Spleen (tissue), 11 donors: ENCODE measurements at regions not wholly inside any gene's neighbourhood (a gene's known extent, or its start where the extent isn't known, plus 50 kb on each side); places are given as distances from the start of the nearest gene placed in this dataset.

Source experiments
- DNase-seq: peaks from one replicate; pipeline ENCODE4 v3.0.0-alpha.2; 2020
- H3K27ac ChIP-seq, 8 donors: fragments of 200-600 bp; sonication (generic) in 7 of 8; 1 replicate in 4 of 8; 2 replicates in 4 of 8; pipeline versions ENCODE4 v1.5.0 to v1.8.0; 2016 to 2021; ENCODE audit warnings: inconsistent platforms in 4 of 8, mild to moderate bottlenecking in 4 of 8, moderate library complexity in 1 of 8
- H3K27me3 ChIP-seq, 7 donors: fragments of 200-600 bp; sonication (generic) in 6 of 7; replicated peaks in 1 of 7; 1 replicate in 4 of 7; 2 replicates in 3 of 7; pipeline versions ENCODE4 v1.5.0 to v1.8.0; 2016 to 2021; ENCODE audit warnings: inconsistent platforms in 3 of 7, mild to moderate bottlenecking in 1 of 7
- H3K36me3 ChIP-seq, 6 donors: fragments of 200-600 bp; sonication (generic) in 5 of 6; 1 replicate in 4 of 6; 2 replicates in 2 of 6; pipeline versions ENCODE4 v1.5.0 to v1.8.0; 2016 to 2021; ENCODE audit warnings: inconsistent platforms in 2 of 6
- H3K4me1 ChIP-seq, 6 donors: fragments of 200-600 bp; sonication (generic) in 5 of 6; 1 replicate in 3 of 6; 2 replicates in 3 of 6; pipeline versions ENCODE4 v1.5.0 to v1.8.0; 2016 to 2021; ENCODE audit warnings: inconsistent platforms in 3 of 6
- H3K4me3 ChIP-seq, 8 donors: fragments of 200-600 bp; sonication (generic) in 7 of 8; 1 replicate in 4 of 8; 2 replicates in 4 of 8; pipeline versions ENCODE4 v1.5.0 to v1.8.0; 2016 to 2021; ENCODE audit warnings: inconsistent platforms in 4 of 8, mild to moderate bottlenecking in 4 of 8, moderate library complexity in 2 of 8
- H3K9me3 ChIP-seq, 8 donors: fragments of 200-600 bp; sonication (generic) in 7 of 8; 1 replicate in 4 of 8; 2 replicates in 4 of 8; pipeline versions ENCODE4 v1.5.0 to v1.8.0; 2016 to 2021; ENCODE audit warnings: inconsistent platforms in 4 of 8
- POLR2A ChIP-seq, 3 donors: fragments of 450-650 bp; IDR thresholded peaks; one replicate each; pipeline ENCODE4 v1.5.1; 2017; ENCODE audit warnings: antibody characterized with exemption in 3 of 3, mild to moderate bottlenecking in 1 of 3
- POLR2AphosphoS5 ChIP-seq, 3 donors: sonication (generic); formaldehyde crosslinking; IDR thresholded peaks; one replicate each; pipeline ENCODE4 v1.5.1; 2017; ENCODE audit warnings: antibody characterized with exemption in 3 of 3
- WGBS, 5 donors: extraction: QIAGEN DNeasy Blood & Tissue Kit in 3 of 5; methylation state at CpG; one replicate each; pipeline versions ENCODE4 v1.1.5 to v1.1.7; 2013 to 2018; 5-methylcytosine and 5-hydroxymethylcytosine counted together
- intact Hi-C: fragments of 100-400 bp; cut with DNase I; formaldehyde crosslinking; loops from one replicate; pipeline ENCODE4 v1.15.0; 2023; ENCODE audit warnings: low total_unique reads
- TF ChIP-seq, protein P1 (sequence below), 11 experiments: fragments of 200-600 bp in 7 of 11; fragments of 450-650 bp in 4 of 11; sonication (generic) in 4 of 11; IDR thresholded peaks in 8 of 11; conservative IDR thresholded peaks in 3 of 11; 1 replicate in 7 of 11; 2 replicates in 4 of 11; pipeline versions ENCODE4 v1.4.0 to v1.8.0; 2016 to 2021; ENCODE audit warnings: antibody characterized with exemption in 11 of 11, inconsistent platforms in 4 of 11, mild to moderate bottlenecking in 1 of 11
- donor health status: healthy with polysubstance abuse.
- donor health status: DM: no; HTN: no; CAD: no; lungs with moderate emphysema.
- donor health status: DM: no; HTN: no; CAD: no.
- donor health status: Bipolar disorder and iron deficiency.
- donor health status: healthy.
- donor health status: DM: no; HTN: no; CAD: no.
- donor health status: DM: yes; HTN: yes; CAD: no.

DNA sequence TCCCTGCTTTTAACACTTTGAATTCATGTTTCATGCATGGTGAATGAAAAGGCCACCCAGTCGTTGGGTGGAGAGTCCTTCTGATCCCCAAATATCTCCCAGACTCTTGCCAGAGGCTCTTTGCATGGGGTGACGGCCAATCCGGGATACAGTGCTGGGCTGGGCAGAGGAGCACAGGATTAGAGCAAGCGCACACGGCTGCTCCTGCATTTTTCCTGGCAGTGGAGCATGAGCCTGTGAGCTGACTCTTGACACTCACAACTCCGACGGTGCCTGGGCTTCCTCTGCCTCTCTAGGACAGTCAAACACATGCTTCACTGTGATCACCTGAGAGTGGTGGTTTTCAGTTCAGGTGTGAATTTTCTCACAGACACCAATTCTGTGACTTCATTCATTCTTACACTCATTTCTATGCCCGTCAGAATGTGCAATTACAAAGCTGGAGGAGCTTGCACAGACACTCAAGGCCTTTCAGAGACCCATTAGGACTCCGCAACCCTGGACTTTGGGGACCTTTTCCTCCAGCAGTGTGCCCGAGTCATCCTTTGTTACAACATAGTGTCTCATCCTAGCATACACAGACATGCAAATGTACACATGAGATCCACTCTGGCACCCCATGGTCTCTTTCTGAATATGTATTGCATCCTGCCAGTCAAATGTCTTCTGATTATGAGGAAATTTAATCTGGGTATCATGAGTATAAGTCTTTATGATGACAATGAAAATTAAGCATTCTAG is 206.6 kb downstream of the ICE1 start:
- H3K4me1 ChIP-seq = peaks cover 0 to 11% (median 0%) of the 10 kb centered on the region in 6 donors
- no peaks in the 10 kb centered on the region for H3K36me3 ChIP-seq
- TF ChIP-seq POLR2AphosphoS5 (IDR thresholded peaks at IDR 0.05) = no peak
- TF ChIP-seq, protein P1, sequence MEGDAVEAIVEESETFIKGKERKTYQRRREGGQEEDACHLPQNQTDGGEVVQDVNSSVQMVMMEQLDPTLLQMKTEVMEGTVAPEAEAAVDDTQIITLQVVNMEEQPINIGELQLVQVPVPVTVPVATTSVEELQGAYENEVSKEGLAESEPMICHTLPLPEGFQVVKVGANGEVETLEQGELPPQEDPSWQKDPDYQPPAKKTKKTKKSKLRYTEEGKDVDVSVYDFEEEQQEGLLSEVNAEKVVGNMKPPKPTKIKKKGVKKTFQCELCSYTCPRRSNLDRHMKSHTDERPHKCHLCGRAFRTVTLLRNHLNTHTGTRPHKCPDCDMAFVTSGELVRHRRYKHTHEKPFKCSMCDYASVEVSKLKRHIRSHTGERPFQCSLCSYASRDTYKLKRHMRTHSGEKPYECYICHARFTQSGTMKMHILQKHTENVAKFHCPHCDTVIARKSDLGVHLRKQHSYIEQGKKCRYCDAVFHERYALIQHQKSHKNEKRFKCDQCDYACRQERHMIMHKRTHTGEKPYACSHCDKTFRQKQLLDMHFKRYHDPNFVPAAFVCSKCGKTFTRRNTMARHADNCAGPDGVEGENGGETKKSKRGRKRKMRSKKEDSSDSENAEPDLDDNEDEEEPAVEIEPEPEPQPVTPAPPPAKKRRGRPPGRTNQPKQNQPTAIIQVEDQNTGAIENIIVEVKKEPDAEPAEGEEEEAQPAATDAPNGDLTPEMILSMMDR (IDR thresholded peaks at IDR 0.05 in 8 of 11, conservative IDR thresholded peaks at IDR 0.05 in 3 of 11) = no peak
- no peak for TF ChIP-seq POLR2A (IDR thresholded peaks at IDR 0.05)
- no peak overlapping the region for H3K27ac ChIP-seq
- peaks cover 0 to 25% (median 6%) of the 10 kb centered on the region in 8 donors for H3K9me3 ChIP-seq
- WGBS, 5 donors = 82 to 89% (median 85%) methylated on average over 10 of the region's 10 CpGs
- H3K4me3 ChIP-seq = no peak overlapping the region
- DNase-seq = no peak
- no peaks in the 10 kb centered on the region for H3K27me3 ChIP-seq
- intact Hi-C loops = no loop called here

DNA sequence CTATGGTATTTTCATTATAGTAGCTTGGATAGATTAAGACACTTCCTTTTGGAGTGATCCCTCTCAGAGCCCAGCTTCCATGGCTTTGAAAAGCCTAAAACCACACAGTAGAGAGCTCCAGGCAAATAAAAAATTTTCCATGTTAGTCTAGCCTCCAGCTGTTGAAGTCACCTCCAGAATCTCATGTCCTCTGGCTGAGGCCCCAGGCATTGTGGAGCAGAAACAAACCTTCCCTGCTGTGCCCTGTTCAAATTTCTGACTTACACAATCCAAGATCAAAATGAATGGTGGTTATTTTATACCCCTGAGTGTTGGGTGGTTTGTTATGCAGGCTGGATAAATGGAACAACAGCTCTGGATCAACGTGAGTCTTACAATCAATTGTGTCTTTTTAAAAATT is 203.9 kb downstream of the ICE1 start:
- peaks cover 0 to 11% (median 0%) of the 10 kb centered on the region in 6 donors for H3K4me1 ChIP-seq
- H3K4me3 ChIP-seq = no peak overlapping the region
- peaks cover 4 to 46% (median 30%) of the 10 kb centered on the region in 8 donors for H3K9me3 ChIP-seq
- no peak overlapping the region for H3K27ac ChIP-seq
- no peak for DNase-seq
- no peaks in the 10 kb centered on the region for H3K36me3 ChIP-seq
- no peaks in the 10 kb centered on the region for H3K27me3 ChIP-seq
- intact Hi-C loops = no loop called here
- TF ChIP-seq POLR2AphosphoS5 (IDR thresholded peaks at IDR 0.05) (no peak), POLR2A (IDR thresholded peaks at IDR 0.05) (no peak)
- TF ChIP-seq, protein P1 (IDR thresholded peaks at IDR 0.05 in 8 of 11, conservative IDR thresholded peaks at IDR 0.05 in 3 of 11) = no peak
- 82 to 91% (median 86%) methylated on average over 1 of the region's 1 CpG for WGBS, 5 donors

DNA sequence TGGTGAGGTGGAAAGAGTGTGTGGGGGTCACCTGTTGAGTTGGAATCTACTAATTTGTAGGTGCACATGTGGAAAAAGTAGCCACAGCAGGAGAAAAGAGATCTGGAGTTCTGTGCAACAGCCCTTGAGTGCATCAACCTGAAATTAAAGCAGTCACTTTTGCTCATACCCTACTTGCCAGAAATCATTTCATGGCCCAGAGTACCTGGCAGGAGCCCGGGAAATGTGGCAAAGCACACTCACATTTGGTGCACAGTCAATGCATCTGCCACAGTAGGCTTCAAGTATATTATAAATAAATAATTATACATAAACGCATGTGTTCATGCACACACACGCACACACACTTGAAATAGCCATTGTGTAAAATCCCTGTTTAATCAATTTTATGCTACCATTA is 203.0 kb downstream of the ICE1 start:
- Histone ChIP-seq H3K27ac (no peak overlapping the region), H3K27me3 (no peaks in the 10 kb centered on the region), H3K9me3 (peaks cover 4 to 52% (median 35%) of the 10 kb centered on the region in 8 donors), H3K36me3 (no peaks in the 10 kb centered on the region), H3K4me1 (peaks cover 0 to 9% (median 0%) of the 10 kb centered on the region in 6 donors), H3K4me3 (no peak overlapping the region)
- TF ChIP-seq, protein P1 (IDR thresholded peaks at IDR 0.05 in 8 of 11, conservative IDR thresholded peaks at IDR 0.05 in 3 of 11) = no peak
- no peak for TF ChIP-seq POLR2A (IDR thresholded peaks at IDR 0.05)
- no peak for TF ChIP-seq POLR2AphosphoS5 (IDR thresholded peaks at IDR 0.05)
- no peak for DNase-seq
- WGBS, 5 donors = 62 to 80% (median 79%) methylated on average over 3 of the region's 3 CpGs
- intact Hi-C loops = no loop called here

- no peak for TF ChIP-seq POLR2AphosphoS5 (IDR thresholded peaks at IDR 0.05)
- TF ChIP-seq POLR2A (IDR thresholded peaks at IDR 0.05) = no peak
- TF ChIP-seq, protein P1 (IDR thresholded peaks at IDR 0.05 in 8 of 11, conservative IDR thresholded peaks at IDR 0.05 in 3 of 11) = no peak
- intact Hi-C loops = no loop called here
- Histone ChIP-seq H3K4me3 (no peak overlapping the region), H3K4me1 (peaks cover 0 to 2% (median 0%) of the 10 kb centered on the region in 6 donors), H3K27ac (no peak overlapping the region), H3K9me3 (peaks cover 4 to 52% (median 35%) of the 10 kb centered on the region in 8 donors), H3K36me3 (no peaks in the 10 kb centered on the region), H3K27me3 (no peaks in the 10 kb centered on the region)
- WGBS, 5 donors = 68 to 73% (median 71%) methylated on average over 2 of the region's 2 CpGs
- DNase-seq = no peak
These were observed 200.9 kb downstream of the ICE1 start for GRCh38 chr5:5623397-5623796.
